ENCODE measurements at regions not wholly inside any gene's neighbourhood (a gene's known extent, or its start where the extent isn't known, plus 50 kb on each side); places are given as distances from the start of the nearest gene placed in this dataset.

DNA sequence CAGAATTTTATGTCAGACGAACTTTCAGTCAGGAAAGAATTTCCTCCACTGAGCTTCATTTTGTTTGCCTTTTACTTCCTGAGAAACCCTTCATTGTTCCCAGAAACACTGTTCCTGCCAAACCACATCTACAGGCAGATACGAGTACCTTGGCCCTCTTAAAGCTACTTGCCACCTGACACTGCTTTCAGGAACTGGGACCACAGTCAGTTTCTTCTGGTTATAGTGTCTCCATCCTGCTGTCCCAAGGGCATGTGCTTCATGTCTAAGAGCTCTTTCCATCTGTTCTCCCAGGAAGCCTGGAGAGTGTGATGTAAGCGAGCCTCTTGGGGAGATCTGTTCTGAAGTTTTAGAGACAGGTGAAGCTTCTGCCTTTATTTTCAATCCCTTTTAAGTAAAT lies 161.7 kb upstream of the PLEKHA5 start:
- peaks cover 0 to 21% (median 4%) of the 10 kb centered on the region in 4 donors for H3K4me1 ChIP-seq
- no peaks in the 10 kb centered on the region for H3K9me3 ChIP-seq
- intact Hi-C loops (cut with DNase I), result no loop called here
- H3K27ac ChIP-seq (replicated peaks in 1 of 4), result no peak overlapping the region
- H3K27me3 ChIP-seq, result no peaks in the 10 kb centered on the region
- WGBS, result 60% methylated on average over 3 of the region's 3 CpGs
- DNase-seq (ENCODE audit: extremely low spot score), result no peak
- TF ChIP-seq POLR2AphosphoS5 (IDR thresholded peaks at IDR 0.05) (no peak), EP300 (IDR thresholded peaks at IDR 0.05) (no peak), POLR2A (IDR thresholded peaks at IDR 0.05; ENCODE audit: low read depth) (no peak)
- H3K4me3 ChIP-seq, result no peak overlapping the region
- H3K36me3 ChIP-seq, result no peaks in the 10 kb centered on the region

DNA sequence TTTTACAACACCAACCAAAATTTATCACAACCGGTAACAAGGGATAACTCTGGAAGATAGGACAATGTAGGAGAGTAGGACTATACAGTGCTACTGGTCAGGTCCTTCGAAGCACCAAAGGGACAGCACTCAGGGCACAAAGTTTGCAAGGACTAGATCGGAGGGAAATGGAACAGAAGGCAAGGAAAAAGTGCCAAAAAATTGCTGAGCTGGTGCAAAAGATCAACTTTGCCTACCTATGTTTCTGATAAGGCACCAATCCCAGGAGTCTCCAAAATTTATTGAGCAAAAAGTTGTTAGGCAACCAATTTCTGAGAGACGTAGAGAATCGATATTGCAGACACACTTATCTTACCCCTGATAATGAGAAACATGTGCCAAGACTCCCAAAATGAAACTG lies 160.0 kb upstream of the PLEKHA5 start:
- no peaks in the 10 kb centered on the region for H3K27me3 ChIP-seq
- H3K4me3 ChIP-seq, result no peak overlapping the region
- 93% methylated on average over 5 of the region's 5 CpGs for WGBS
- H3K4me1 ChIP-seq, result peaks cover 0 to 21% (median 4%) of the 10 kb centered on the region in 4 donors
- intact Hi-C loops (cut with DNase I), result no loop called here
- TF ChIP-seq POLR2A (IDR thresholded peaks at IDR 0.05; ENCODE audit: low read depth), result no peak
- no peak for TF ChIP-seq EP300 (IDR thresholded peaks at IDR 0.05)
- TF ChIP-seq, protein P1, sequence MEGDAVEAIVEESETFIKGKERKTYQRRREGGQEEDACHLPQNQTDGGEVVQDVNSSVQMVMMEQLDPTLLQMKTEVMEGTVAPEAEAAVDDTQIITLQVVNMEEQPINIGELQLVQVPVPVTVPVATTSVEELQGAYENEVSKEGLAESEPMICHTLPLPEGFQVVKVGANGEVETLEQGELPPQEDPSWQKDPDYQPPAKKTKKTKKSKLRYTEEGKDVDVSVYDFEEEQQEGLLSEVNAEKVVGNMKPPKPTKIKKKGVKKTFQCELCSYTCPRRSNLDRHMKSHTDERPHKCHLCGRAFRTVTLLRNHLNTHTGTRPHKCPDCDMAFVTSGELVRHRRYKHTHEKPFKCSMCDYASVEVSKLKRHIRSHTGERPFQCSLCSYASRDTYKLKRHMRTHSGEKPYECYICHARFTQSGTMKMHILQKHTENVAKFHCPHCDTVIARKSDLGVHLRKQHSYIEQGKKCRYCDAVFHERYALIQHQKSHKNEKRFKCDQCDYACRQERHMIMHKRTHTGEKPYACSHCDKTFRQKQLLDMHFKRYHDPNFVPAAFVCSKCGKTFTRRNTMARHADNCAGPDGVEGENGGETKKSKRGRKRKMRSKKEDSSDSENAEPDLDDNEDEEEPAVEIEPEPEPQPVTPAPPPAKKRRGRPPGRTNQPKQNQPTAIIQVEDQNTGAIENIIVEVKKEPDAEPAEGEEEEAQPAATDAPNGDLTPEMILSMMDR (IDR thresholded peaks at IDR 0.05), result no peak
- TF ChIP-seq POLR2AphosphoS5 (IDR thresholded peaks at IDR 0.05), result no peak
- no peak for DNase-seq (ENCODE audit: extremely low spot score)
- no peaks in the 10 kb centered on the region for H3K9me3 ChIP-seq
- no peak overlapping the region for H3K27ac ChIP-seq (replicated peaks in 1 of 4)
- H3K36me3 ChIP-seq, result no peaks in the 10 kb centered on the region

DNA sequence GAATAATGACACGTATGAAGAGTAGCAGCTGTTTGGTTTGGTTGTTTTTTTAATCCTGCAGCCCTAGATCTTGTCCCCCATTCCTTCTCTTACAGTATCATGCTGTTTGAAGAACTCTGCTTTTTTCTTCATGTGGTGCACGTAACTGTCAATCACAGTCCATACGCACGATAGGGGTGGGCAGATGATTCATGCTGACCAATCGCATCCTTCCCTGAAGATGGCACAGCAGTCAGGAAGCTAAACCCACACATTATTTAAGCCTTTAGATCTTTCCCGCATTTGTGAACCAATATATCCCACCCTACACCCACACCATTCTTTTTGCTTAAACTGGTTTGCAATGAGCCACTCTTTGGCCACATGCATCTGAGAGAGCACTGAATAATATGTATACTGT lies 158.9 kb upstream of the PLEKHA5 start:
- Histone ChIP-seq H3K36me3 (no peaks in the 10 kb centered on the region), H3K4me1 (peaks cover 0 to 16% (median 4%) of the 10 kb centered on the region in 4 donors), H3K27me3 (no peaks in the 10 kb centered on the region), H3K27ac (replicated peaks in 1 of 4) (no peak overlapping the region), H3K4me3 (no peak overlapping the region), H3K9me3 (peaks cover 0 to 2% (median 1%) of the 10 kb centered on the region in 4 donors)
- no peak for DNase-seq (ENCODE audit: extremely low spot score)
- intact Hi-C loops (cut with DNase I), result no loop called here
- TF ChIP-seq POLR2A (IDR thresholded peaks at IDR 0.05; ENCODE audit: low read depth), result no peak
- WGBS, result 93% methylated on average over 6 of the region's 6 CpGs

DNA sequence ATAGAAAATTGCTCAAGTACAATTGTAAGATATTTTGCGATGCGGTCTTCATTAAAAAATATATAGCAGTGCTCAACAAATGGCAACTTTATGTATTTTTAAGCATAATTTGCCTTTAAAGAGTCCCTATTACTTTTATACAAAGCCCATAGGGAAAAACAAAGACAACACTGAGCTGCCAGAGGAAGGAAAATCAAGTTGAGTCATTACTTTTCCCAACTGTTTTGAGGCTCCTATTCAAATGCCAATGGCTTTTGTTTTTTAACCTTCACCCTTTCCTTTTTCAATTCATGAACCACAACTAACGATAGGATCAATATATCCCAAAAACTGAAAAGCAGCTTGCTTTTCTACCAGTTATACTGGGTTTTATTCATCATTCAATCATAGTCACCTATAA lies 157.6 kb upstream of the PLEKHA5 start:
- no peak for DNase-seq (ENCODE audit: extremely low spot score)
- H3K4me1 ChIP-seq, result peaks cover 0 to 10% (median 4%) of the 10 kb centered on the region in 4 donors

DNA sequence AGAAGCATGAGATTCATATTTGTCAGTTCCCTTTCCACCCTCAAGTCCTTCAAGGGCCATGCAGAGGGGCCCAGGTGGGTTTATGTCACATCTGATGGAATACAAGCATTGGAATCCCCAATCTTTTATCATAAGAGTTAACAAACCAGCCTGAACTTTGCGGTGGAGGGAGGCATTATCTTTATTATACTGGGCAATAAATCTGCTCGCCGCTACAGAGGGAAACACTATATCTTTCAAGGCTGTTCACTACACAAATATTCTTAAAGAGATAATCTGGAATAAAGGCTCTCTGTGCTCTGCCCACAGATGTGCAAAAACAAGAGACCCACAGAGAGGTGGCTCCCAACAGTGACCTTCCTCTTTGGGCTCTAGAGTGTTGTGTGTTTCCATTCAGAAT lies 153.6 kb upstream of the PLEKHA5 start:
- 91% methylated on average over 3 of the region's 3 CpGs for WGBS
- no peak overlapping the region for H3K27ac ChIP-seq (replicated peaks in 1 of 4)
- H3K27me3 ChIP-seq, result no peaks in the 10 kb centered on the region
- no peak for DNase-seq (ENCODE audit: extremely low spot score)
- peaks cover 0 to 7% (median 3%) of the 10 kb centered on the region in 4 donors for H3K9me3 ChIP-seq
- no peak overlapping the region for H3K4me3 ChIP-seq
- intact Hi-C loops (cut with DNase I), result no loop called here
- peaks cover 0 to 12% (median 3%) of the 10 kb centered on the region in 4 donors for H3K4me1 ChIP-seq
- no peaks in the 10 kb centered on the region for H3K36me3 ChIP-seq
- TF ChIP-seq EP300 (IDR thresholded peaks at IDR 0.05) (no peak), POLR2AphosphoS5 (IDR thresholded peaks at IDR 0.05) (no peak), POLR2A (IDR thresholded peaks at IDR 0.05; ENCODE audit: low read depth) (no peak)
- TF ChIP-seq, protein P1 (IDR thresholded peaks at IDR 0.05), result no peak

More for the DNA sequence above, 157.6 kb upstream of the PLEKHA5 start:
- intact Hi-C loops (cut with DNase I), result no loop called here
- Histone ChIP-seq H3K27ac (replicated peaks in 1 of 4) (no peak overlapping the region), H3K4me3 (no peak overlapping the region), H3K27me3 (no peaks in the 10 kb centered on the region), H3K36me3 (no peaks in the 10 kb centered on the region), H3K9me3 (peaks cover 0 to 7% (median 3%) of the 10 kb centered on the region in 4 donors)
- WGBS, result 96% methylated on average over 3 of the region's 3 CpGs
- no peak for TF ChIP-seq EP300 (IDR thresholded peaks at IDR 0.05)
- no peak for TF ChIP-seq POLR2AphosphoS5 (IDR thresholded peaks at IDR 0.05)
- TF ChIP-seq, protein P1 (IDR thresholded peaks at IDR 0.05), result no peak
- TF ChIP-seq POLR2A (IDR thresholded peaks at IDR 0.05; ENCODE audit: low read depth), result no peak
